HG03571 (cell line): ENCODE measurements at regions not wholly inside any gene's neighbourhood (a gene's known extent, or its start where the extent isn't known, plus 50 kb on each side); places are given as distances from the start of the nearest gene placed in this dataset.

Experiments used
- ATAC-seq: cut with Tn5 transposase; IDR thresholded peaks from one replicate; pipeline ENCODE4 v1.9.1; 2021; ENCODE audit not compliant: unreplicated experiment

GRCh38 chr9:27747450-27747849 is 174.2 kb upstream of the C9orf72 start:
- ATAC-seq, result no peak

GRCh38 chr9:27749838-27750237 is 176.6 kb upstream of the C9orf72 start:
- ATAC-seq, result no peak

- ATAC-seq, result no peak
These were observed 177.3 kb upstream of the C9orf72 start for GRCh38 chr9:27750566-27750965.

GRCh38 chr9:27752069-27752468 is 178.8 kb upstream of the C9orf72 start:
- no peak for ATAC-seq

GRCh38 chr9:27755846-27756245 is 182.6 kb upstream of the C9orf72 start:
- no peak for ATAC-seq

- ATAC-seq, result no peak
These were observed 183.1 kb upstream of the C9orf72 start for GRCh38 chr9:27756418-27756817.

GRCh38 chr9:27763831-27764230 is 190.6 kb upstream of the C9orf72 start:
- ATAC-seq, result no peak

GRCh38 chr9:27765266-27766072 is 192.2 kb upstream of the C9orf72 start:
- no peak for ATAC-seq

- no peak for ATAC-seq
These were observed 193.0 kb upstream of the C9orf72 start for GRCh38 chr9:27766073-27766835.

GRCh38 chr9:27768781-27769180 is 195.5 kb upstream of the C9orf72 start:
- ATAC-seq, result no peak

GRCh38 chr9:27770541-27770940 is 197.3 kb upstream of the C9orf72 start:
- no peak for ATAC-seq

GRCh38 chr9:27771803-27772545 is 198.7 kb upstream of the C9orf72 start:
- ATAC-seq, result no peak

- peak; percentile 58 for ATAC-seq
These were observed 211.8 kb upstream of the C9orf72 start for GRCh38 chr9:27784847-27785713.

GRCh38 chr9:27785714-27786100 is 212.4 kb upstream of the C9orf72 start:
- peak; percentile 75 for ATAC-seq

GRCh38 chr9:27787891-27788290 is 214.6 kb upstream of the C9orf72 start:
- no peak for ATAC-seq

- no peak for ATAC-seq
These were observed 218.0 kb upstream of the C9orf72 start for GRCh38 chr9:27791311-27791710.

GRCh38 chr9:27792971-27793689 is 219.8 kb upstream of the C9orf72 start:
- ATAC-seq, result no peak

GRCh38 chr9:27799326-27799725 is 226.0 kb upstream of the C9orf72 start:
- no peak for ATAC-seq

- no peak for ATAC-seq
These were observed 226.9 kb upstream of the C9orf72 start for GRCh38 chr9:27800159-27800558.
